COR-L47 (cell line): ENCODE measurements at regions not wholly inside any gene's neighbourhood (a gene's known extent, or its start where the extent isn't known, plus 50 kb on each side); places are given as distances from the start of the nearest gene placed in this dataset.
A peak's percentile ranks its signal among the peaks of the same experiment; 100 is the strongest.

ENCODE experiments used
- DNase-seq: peaks from one replicate; lab custom pipeline; 2025; lab: John Stamatoyannopoulos, UW

- DNase-seq = no peak
These were observed 237.5 kb downstream of the TGFB2 start for GRCh38 chr1:218582646-218583045.

GRCh38 chr1:218584418-218585155, 239.5 kb downstream of the TGFB2 start:
- no peak for DNase-seq

GRCh38 chr1:218585511-218586184, 240.5 kb downstream of the TGFB2 start:
- DNase-seq = no peak

- DNase-seq = no peak
These were observed 242.8 kb downstream of the TGFB2 start for GRCh38 chr1:218587900-218588299.

- no peak for DNase-seq
These were observed 243.5 kb downstream of the TGFB2 start for GRCh38 chr1:218588540-218589172.

- DNase-seq = no peak
These were observed 244.4 kb downstream of the TGFB2 start for GRCh38 chr1:218589487-218589886.

GRCh38 chr1:218591966-218592365, 246.8 kb downstream of the TGFB2 start:
- no peak for DNase-seq

- DNase-seq = no peak
These were observed 247.6 kb downstream of the TGFB2 start for GRCh38 chr1:218592688-218593087.

GRCh38 chr1:218600968-218601367, 255.8 kb downstream of the TGFB2 start:
- no peak for DNase-seq

GRCh38 chr1:218604217-218604616, 259.1 kb downstream of the TGFB2 start:
- DNase-seq = no peak

GRCh38 chr1:218611916-218612585, 266.9 kb downstream of the TGFB2 start:
- no peak for DNase-seq

- DNase-seq = peak; percentile 3
These were observed 268.0 kb downstream of the TGFB2 start for GRCh38 chr1:218613105-218613504.

- no peak for DNase-seq
These were observed 268.9 kb downstream of the TGFB2 start for GRCh38 chr1:218614031-218614430.

- no peak for DNase-seq
These were observed 271.5 kb downstream of the TGFB2 start for GRCh38 chr1:218616681-218617080.

- DNase-seq = no peak
These were observed 272.9 kb downstream of the TGFB2 start for GRCh38 chr1:218617986-218618385.

- DNase-seq = no peak
These were observed 275.8 kb downstream of the TGFB2 start for GRCh38 chr1:218620956-218621355.

GRCh38 chr1:218624052-218624451, 278.9 kb downstream of the TGFB2 start:
- DNase-seq = no peak

GRCh38 chr1:218625393-218625792, 280.3 kb downstream of the TGFB2 start:
- DNase-seq = no peak

- no peak for DNase-seq
These were observed 288.3 kb downstream of the TGFB2 start for GRCh38 chr1:218633238-218633988.

GRCh38 chr1:218634212-218634611, 289.1 kb downstream of the TGFB2 start:
- no peak for DNase-seq

- no peak for DNase-seq
These were observed 291.4 kb downstream of the TGFB2 start for GRCh38 chr1:218636548-218636947.

- DNase-seq = no peak
These were observed 295.0 kb downstream of the TGFB2 start for GRCh38 chr1:218640173-218640572.
